T-helper 9 cell (primary cell): ENCODE measurements at regions not wholly inside any gene's neighbourhood (a gene's known extent, or its start where the extent isn't known, plus 50 kb on each side); places are given as distances from the start of the nearest gene placed in this dataset.
"Not testable (repeated sequence)": the region's sequence is repeated elsewhere in the genome, so short reads cannot be mapped to it uniquely, and the experiment has no call there.

ENCODE experiments used
- DNase-seq: peaks from one replicate; pipeline ENCODE4 v3.0.0-alpha.2; 2020

- no peak for DNase-seq
These were observed 441.7 kb upstream of the NECTIN3 start for GRCh38 chr3:110629917-110630316.

DNA sequence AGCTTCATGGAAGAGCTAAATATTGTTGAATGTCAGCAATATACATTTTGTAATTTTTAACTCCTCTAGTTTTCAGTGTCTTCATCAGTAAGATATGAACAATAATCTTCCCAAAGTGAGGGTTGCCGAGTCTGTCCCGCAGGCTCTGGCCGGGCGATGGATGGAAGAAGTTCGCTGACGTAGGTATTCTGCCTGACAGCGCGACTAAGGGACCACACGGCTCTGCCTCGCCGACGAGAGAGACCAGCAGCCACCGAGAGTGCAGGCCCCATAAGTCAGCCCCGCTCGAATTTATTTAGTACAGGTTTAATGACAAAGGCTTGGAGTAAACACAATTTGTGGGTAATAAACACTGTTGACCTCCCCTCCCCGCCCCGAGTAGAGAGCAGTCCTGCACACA lies 427.4 kb upstream of the NECTIN3 start:
- DNase-seq: no peak

DNA sequence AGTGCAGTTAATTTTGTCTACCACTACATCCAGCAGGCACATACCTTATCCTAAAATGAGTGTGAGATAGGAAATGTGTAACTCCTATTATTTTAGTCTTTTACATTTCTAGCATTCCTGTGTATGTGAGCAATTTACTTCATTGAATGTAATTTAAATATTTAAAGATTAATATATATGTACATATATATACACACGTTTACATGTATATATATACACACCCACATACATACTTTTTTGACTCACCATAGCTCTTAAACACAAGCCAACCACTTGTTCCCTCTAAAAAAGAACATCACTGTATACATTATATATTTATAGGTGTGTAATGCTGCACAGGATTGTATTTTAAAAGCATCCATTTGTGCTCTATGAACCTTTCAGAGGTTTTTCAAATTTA lies 425.6 kb upstream of the NECTIN3 start:
- no peak for DNase-seq

GRCh38 chr3:110646496-110646895 lies 425.1 kb upstream of the NECTIN3 start:
- no peak for DNase-seq

DNA sequence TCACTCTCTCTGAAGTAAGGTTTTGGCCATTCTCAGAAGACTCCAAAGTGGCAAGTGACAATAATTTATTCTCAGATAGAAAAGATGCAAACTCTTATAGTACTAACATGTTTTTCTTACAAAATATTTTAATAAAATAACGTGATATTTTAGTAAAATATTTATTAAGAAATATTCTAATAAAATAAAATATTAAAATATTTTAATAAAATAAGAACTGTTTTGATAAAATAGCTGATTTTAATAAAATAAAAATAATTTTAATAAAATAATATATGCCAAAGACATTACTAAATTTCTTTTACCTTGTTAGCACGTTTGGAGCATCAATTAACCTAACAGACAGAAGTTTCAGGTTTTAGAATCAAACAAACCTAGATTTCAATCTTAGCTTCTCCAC lies 424.0 kb upstream of the NECTIN3 start:
- DNase-seq: no peak

- DNase-seq: no peak
These were observed 420.9 kb upstream of the NECTIN3 start for GRCh38 chr3:110650741-110651140.

- no peak for DNase-seq
These were observed 416.6 kb upstream of the NECTIN3 start for GRCh38 chr3:110654843-110655502.

DNA sequence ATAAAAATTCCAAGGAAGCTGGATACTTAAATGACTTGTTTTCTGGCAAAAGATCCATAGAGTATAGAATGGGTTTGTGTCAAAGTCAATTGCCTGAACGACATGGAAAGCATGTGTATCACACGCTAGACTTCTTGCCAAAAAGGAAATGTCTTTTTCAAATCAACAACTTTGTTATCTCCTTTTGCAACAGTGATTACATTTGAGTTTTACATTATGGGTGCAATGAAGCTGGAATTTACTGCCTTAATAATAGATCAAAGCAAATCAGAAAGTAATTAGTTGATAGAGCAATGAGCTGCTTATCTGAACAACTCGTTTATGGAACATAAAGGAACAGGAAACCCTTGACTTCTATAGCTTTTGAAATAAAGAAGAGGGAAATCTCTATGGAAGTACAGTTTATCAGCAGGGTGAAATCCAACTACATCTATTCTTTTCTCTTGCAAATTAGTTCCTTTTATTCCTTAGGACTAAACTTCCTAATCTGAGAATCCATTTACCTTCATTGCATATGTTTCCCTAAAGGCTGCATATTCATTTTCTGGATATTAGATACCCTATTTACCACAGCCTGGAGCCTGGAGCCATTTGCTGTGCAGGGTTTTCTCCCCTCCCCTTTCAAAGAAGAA lies 415.1 kb upstream of the NECTIN3 start:
- DNase-seq: no peak

DNA sequence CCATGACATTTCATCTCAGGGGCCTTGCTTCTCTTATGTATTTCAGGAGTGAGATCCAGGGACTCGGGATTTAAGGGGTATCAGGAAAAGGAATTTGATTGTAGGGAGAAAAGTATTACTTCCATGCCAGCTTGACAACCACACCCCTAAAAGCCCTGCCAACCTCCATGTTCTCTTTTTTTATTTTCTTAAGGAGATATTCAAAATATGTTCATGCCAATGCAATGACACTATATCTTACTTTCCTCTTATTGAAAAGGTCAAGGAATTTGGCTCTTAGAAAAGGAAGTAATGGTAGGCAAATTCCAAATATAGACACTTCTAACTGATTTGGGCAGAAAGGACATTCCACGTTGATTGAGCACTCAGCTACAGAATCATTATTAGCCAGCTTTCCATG lies 407.5 kb upstream of the NECTIN3 start:
- no peak for DNase-seq

DNA sequence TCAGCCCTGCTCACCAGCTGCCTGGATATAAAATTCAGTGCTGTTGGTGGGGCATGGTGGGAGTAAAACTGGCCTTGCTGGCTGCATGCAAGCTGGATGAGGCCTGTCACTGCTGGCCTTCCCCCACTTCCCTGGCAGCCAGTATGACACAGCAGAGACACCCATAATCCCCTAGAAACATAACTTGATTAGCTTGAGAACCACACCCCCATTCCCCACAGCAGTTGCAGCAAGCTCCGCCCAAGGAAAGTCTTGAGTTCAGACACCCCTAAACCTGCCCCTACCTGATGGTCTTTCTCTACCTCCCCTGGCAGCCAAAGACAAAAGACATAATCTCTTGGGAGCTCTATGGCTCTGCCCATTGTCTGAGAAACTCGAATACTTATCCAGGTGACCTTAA lies 405.1 kb upstream of the NECTIN3 start:
- no peak for DNase-seq

DNA sequence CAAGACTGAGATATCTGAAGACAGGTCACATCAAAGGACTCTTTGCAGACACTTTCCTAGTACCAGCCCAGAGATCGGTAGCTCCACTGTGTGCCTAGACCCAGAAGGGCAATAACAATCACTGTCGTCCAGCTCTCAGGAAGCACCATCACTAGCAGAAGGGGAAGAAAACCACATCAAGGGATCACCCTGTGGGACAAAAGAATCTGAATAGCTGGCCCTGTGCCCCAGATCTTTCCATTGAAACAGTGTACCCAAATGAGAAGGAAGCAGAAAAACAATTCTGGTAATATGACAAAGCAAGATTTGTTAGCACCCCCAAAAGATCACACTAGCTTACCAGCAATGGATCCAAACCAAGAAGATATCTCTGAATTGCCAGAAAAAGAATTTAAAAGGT lies 404.4 kb upstream of the NECTIN3 start:
- no peak for DNase-seq

- no peak for DNase-seq
These were observed 401.2 kb upstream of the NECTIN3 start for GRCh38 chr3:110670407-110670806.

- no peak for DNase-seq
These were observed 394.1 kb upstream of the NECTIN3 start for GRCh38 chr3:110677506-110677905.

- DNase-seq: no peak
These were observed 392.3 kb upstream of the NECTIN3 start for GRCh38 chr3:110679285-110679684.

- DNase-seq: no peak
These were observed 391.2 kb upstream of the NECTIN3 start for GRCh38 chr3:110680450-110680849.

- DNase-seq: no peak
These were observed 387.1 kb upstream of the NECTIN3 start for GRCh38 chr3:110684466-110684865.

GRCh38 chr3:110685630-110686029 lies 386.0 kb upstream of the NECTIN3 start:
- DNase-seq: no peak

- no peak for DNase-seq
These were observed 384.9 kb upstream of the NECTIN3 start for GRCh38 chr3:110686701-110687100.

DNA sequence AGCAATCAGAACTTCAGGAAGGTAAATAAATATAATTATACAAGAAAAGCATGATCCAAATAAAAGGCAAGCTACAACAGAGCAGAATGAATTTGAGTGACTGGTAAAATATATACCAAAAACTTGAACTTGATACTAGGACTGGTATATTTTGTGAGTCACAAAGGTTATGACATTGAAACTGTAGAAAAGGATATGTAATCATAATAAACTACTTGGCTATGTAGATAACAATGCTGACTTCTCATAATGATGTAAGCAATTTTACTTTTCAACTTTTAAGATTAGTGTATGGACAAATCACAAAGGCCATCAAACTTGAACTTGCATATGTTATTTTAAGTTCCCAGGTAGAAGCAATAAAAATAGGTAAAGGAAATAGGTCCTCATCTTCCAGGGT lies 384.5 kb upstream of the NECTIN3 start:
- no peak for DNase-seq

DNA sequence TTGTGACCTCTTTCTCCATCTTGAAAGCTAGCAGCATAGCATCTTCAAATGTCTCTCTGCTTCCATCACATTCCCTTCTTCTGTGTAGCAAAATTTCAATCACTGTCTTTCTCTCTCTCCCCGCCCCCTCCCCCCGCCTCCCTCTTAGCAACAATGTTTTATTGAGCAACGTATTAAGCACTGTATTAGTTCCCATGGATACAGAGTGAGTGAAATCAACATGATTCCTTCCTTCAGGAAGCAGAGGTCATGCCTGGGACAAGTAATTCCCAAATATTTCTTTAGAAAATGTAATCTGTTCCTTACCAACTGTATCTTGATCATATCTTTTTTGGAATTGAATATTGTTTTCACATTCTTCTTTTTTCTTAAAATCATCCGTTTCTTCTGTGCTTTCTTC lies 373.7 kb upstream of the NECTIN3 start:
- DNase-seq: no peak

DNA sequence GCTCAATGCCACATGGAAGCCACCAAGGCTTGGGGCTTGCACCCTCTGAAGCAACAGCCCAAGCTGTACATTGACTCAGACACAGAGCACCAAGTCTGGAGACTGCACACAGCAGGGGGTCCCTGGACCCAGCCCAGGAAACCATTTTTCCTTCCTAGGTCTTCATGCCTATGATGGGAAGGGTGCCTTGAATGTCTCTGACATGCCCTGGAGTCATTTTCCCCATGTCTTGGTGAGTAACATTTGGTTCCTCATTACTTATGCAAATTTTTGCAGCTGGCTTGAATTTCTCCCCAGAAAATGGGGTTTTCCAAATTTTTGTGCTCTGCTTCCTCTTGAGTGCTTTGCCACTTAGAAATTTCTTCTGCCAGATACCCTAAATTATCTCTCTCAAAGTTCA lies 367.3 kb upstream of the NECTIN3 start:
- not testable (repeated sequence) for DNase-seq

DNA sequence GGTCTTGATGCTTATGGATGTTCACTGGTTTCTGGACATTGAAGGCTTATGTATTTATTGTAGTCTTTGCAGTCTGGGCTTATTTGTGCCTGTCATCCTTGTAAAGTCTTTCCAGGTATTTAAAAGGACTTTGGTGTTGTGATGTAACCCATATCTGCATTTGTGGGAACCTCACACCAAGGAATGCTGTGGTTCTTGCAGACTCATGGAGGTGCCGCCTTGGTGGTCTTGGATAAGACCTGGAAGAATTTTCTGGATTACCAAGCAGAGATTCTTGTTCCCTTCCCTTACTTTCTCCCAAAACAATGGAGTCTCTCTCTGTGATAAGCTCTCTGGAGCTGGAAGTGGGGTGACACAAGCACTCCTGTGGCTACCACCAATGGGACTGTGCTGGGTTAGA lies 363.5 kb upstream of the NECTIN3 start:
- no peak for DNase-seq

DNA sequence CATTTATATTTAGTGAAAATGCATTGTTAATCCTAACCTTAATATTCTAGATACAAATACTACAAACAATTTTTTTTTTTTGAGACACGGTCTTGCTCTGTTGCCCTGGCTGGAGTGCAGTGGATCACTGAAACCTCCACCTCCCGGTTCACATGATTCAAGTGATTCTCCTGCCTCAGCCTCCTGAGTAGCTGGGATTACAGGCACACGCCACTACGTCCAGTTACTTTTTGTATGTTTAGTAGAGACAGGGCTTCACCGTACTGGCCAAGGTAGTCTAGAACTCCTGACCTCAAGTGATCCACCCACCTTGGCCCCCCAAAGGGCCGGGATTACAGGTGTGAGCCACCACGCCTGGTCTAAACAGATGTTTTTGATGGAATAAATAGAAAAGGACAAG lies 361.5 kb upstream of the NECTIN3 start:
- no peak for DNase-seq

DNA sequence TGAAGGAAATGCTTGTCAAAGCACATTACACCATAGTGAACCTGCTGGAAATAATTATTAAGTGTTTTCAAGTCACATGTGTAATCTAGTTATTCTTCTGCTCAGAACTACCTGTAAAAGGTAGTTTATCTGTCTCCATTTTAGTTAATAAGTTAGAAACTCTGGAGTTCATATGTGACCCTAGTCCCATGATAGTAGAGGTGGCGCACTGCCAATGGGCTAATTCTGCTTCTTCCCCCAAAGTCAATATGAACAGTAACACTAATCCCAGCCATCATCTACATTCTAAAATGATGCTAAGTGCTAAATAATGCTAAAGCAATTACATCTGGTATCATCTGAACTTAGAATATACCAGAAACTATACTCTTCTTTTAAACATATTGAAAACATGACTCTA lies 361.0 kb upstream of the NECTIN3 start:
- DNase-seq: no peak
